GM18508 (cell line): ENCODE measurements at regions not wholly inside any gene's neighbourhood (a gene's known extent, or its start where the extent isn't known, plus 50 kb on each side); places are given as distances from the start of the nearest gene placed in this dataset.

Source experiments
- ATAC-seq: cut with Tn5 transposase; IDR thresholded peaks from one replicate; pipeline ENCODE4 v1.9.1; 2021; ENCODE audit warnings: moderate number of reproducible peaks; ENCODE audit not compliant: insufficient read depth, unreplicated experiment

GRCh38 chr11:45036010-45036409 is 85.3 kb upstream of the TP53I11 start:
- ATAC-seq: no peak

DNA sequence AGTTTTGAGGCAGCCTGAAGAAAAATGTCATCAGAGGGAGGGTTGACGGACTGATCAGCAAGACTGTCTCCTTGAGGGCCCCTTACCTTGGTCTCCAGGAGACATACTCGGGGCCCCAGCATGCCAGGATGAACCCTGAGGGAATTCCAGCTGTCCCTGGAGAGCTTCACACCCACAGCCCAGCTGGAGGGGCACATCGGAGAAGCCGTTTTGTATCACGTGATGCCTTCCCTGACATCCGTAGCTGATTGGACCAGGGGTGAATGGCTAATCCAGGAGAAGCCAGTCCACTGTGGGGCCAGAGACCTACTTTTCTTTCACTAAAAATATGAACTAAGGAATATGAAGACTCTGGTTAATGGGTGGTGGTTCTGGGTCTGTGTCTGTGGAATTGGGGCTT is 86.0 kb upstream of the TP53I11 start:
- no peak for ATAC-seq

- ATAC-seq: no peak
Observed at GRCh38 chr11:45037434-45038005, 86.8 kb upstream of the TP53I11 start.

- no peak for ATAC-seq
Observed at GRCh38 chr11:45038923-45039322, 88.2 kb upstream of the TP53I11 start.

DNA sequence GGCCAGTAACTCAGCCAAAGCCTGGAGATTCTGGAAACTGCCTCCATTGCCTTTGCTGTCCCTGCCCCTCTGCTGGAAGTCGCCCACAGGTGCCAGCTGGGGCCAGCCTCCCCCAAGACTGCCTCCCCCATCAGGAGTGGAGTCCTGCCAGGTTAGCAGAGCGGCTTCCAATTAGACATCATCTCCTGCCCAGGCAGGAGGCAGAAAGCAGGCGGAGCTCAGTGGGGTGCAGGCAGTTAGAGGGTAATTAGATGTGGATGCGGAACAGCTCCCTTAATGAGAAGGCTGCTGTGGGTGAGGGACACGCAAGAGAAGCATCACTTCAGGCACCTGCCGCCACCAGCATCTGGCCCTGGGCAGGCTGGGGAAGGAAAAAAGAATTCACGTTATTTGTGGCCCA is 90.9 kb upstream of the TP53I11 start:
- ATAC-seq: no peak

GRCh38 chr11:45042560-45042959 is 91.9 kb upstream of the TP53I11 start:
- no peak for ATAC-seq

GRCh38 chr11:45043755-45044475 is 93.2 kb upstream of the TP53I11 start:
- ATAC-seq: no peak

GRCh38 chr11:45045683-45046471 is 95.2 kb upstream of the TP53I11 start:
- no peak for ATAC-seq

- no peak for ATAC-seq
Observed at GRCh38 chr11:45048313-45048841, 97.7 kb upstream of the TP53I11 start.

- no peak for ATAC-seq
Observed at GRCh38 chr11:45048870-45049691, 97.4 kb upstream of the PRDM11 start.

DNA sequence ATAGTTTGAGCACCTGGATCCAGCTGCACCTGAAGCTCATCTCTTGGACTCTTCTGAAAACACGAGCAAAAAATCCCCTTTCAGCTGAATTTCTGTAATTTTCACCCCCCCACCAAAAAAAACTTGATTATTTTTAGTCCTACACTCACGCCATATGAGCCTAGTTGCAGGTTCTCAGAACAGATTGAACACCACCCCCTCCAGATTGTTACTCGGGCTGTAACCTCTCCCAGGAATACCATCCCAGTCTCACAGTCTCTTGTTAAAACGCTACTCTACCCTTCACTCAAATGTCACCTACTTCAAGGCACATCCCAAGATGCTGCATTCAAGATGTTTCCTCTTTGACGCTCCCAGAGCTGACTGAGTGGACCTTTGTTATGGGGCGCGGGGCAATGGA is 96.3 kb upstream of the PRDM11 start:
- ATAC-seq: no peak

DNA sequence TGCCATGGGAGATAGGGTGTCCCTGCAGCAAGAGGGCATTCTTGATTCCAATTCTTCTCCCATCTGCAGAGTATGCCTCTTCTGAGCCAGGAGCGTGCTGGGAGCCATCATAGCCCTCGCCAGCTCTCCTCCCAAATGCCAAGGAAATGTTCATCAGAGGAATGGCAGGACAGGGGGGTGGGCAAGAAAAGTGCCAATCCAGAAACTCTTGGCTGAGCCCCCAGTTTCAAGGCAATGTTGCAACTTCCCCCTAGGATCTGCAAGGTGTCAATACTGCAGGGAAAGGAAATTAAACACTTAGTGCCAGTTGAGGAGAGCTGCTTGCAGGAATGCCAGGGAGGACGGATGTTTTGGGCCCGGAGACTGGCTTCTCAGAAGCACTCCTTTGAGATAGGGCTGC is 94.8 kb upstream of the PRDM11 start:
- ATAC-seq: no peak

- no peak for ATAC-seq
Observed at GRCh38 chr11:45052361-45052760, 94.1 kb upstream of the PRDM11 start.

- ATAC-seq: no peak
Observed at GRCh38 chr11:45053736-45054446, 92.5 kb upstream of the PRDM11 start.

GRCh38 chr11:45054956-45055355 is 91.5 kb upstream of the PRDM11 start:
- ATAC-seq: no peak

GRCh38 chr11:45056529-45056928 is 89.9 kb upstream of the PRDM11 start:
- ATAC-seq: no peak

- ATAC-seq: no peak
Observed at GRCh38 chr11:45057938-45058646, 88.3 kb upstream of the PRDM11 start.

DNA sequence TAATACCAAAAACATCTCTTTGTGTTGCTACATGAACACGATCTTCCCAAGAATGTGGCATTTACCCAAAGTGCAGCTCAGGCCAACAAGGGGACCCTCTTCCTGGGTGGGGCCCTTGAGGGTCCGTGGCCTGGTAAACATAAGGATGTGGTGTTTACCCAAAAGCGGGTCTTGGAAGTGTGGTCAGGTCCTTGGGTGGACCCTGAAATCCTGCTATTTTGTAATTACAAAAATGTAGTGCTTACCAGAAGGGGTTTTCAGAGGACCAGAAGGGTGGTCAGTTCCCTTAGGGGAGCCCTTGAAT is 87.8 kb upstream of the PRDM11 start:
- no peak for ATAC-seq

GRCh38 chr11:45060707-45061106 is 85.7 kb upstream of the PRDM11 start:
- ATAC-seq: no peak
